ENCODE measurements at regions not wholly inside any gene's neighbourhood (a gene's known extent, or its start where the extent isn't known, plus 50 kb on each side); places are given as distances from the start of the nearest gene placed in this dataset.

DNA sequence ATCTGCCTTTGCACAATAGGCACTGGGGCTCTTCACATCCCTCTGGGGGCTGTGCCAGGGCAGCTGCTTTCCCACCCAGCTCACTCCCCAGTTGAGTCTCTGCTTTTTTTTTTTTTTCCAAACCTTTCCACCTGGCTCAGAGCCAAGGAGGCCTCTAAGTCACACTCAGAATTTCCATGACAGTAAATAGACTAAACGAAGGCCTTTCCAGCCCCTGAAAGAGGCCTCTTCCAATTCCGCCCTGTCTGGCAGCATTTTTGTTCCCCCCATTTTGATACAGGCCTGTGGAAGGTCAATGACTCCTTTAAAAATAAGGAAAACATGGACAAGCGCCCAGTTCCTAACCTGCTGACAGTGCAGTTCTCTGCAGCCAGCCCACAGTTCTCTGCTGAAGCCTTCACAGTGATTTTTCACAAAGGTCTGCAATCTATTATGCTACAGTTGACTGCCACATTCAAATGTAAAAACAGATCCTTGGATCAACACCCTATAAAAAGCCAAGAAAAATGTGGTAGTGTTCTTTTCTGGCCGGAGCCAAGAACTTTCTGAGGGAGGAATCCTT, 107.5 kb upstream of the SESN3 start:
- TF ChIP-seq, protein P1, sequence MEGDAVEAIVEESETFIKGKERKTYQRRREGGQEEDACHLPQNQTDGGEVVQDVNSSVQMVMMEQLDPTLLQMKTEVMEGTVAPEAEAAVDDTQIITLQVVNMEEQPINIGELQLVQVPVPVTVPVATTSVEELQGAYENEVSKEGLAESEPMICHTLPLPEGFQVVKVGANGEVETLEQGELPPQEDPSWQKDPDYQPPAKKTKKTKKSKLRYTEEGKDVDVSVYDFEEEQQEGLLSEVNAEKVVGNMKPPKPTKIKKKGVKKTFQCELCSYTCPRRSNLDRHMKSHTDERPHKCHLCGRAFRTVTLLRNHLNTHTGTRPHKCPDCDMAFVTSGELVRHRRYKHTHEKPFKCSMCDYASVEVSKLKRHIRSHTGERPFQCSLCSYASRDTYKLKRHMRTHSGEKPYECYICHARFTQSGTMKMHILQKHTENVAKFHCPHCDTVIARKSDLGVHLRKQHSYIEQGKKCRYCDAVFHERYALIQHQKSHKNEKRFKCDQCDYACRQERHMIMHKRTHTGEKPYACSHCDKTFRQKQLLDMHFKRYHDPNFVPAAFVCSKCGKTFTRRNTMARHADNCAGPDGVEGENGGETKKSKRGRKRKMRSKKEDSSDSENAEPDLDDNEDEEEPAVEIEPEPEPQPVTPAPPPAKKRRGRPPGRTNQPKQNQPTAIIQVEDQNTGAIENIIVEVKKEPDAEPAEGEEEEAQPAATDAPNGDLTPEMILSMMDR (IDR thresholded peaks at IDR 0.05; ENCODE audit: insufficient read depth, low read depth, low read length) = no peak

DNA sequence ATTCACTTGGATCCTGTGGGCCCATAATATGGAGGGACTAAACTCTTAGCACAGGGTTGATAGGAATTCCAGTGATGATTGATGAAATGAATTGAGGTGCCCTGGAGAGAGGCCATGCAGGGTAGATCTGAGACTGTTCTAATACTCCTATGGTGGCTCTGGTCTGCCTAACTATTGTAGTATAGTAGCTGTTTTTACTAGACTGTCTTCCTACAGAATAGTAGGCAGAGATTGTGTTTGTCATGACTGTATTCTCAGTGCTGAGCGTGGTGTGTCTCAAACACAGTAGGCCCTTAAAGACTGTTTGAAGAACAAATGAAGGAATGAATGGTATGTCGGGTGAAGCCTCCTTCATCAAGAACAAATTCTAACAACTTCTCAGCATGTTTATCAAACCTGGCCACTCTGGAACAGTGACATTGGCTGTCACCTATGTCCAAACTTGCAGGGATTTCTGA, 107.0 kb upstream of the SESN3 start:
- TF ChIP-seq, protein P1 (IDR thresholded peaks at IDR 0.05; ENCODE audit: insufficient read depth, low read depth, low read length) = no peak
- no peak for DNase-seq (ENCODE audit: low read depth)
- no peak overlapping the region for H3K4me3 ChIP-seq (ENCODE audit: low read depth, low read length)

More for the DNA sequence above, 107.5 kb upstream of the SESN3 start:
- DNase-seq (ENCODE audit: low read depth) = peak; percentile 89
- no peak overlapping the region for H3K4me3 ChIP-seq (ENCODE audit: low read depth, low read length)

DNA sequence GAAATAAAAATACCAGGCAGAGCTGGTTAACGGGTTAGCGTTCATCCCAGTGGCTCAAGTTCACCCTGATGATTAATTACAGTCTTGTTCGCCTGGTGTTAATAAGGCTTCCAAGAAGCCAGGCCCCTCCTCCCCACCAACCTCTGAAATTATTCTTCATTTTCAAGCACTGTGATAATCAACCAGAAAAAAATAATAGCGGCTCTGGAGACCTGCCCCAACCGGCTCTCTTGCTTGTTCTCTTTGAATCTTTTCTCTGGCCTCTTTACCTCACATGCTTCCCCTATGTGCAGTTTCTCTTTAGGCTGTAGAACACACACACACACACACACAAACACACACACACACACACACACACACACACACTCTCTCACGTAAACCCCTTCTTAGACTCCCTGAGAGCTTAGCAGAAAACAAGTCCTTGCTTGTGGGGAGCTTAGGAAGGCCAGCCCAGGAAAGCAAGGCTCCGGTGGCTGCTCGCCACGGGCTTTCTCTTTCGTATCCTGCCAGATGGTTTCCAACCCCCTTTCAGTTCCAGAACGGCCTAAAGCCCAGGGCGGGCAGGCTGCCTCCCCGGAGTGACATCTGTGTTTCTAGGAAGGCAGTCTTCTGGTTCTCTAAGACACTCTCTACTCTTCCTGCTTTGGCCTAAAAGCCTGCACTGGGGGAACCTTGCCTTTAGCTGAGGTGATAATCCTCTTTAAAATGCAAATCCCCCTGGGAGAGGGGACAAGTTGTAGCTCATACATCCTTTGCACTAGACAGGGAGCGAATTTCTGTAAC, 106.4 kb upstream of the SESN3 start:
- TF ChIP-seq, protein P1 (IDR thresholded peaks at IDR 0.05; ENCODE audit: insufficient read depth, low read depth, low read length) = no peak
- H3K4me3 ChIP-seq (ENCODE audit: low read depth, low read length) = no peak overlapping the region
- DNase-seq (ENCODE audit: low read depth) = peak; percentile 59

DNA sequence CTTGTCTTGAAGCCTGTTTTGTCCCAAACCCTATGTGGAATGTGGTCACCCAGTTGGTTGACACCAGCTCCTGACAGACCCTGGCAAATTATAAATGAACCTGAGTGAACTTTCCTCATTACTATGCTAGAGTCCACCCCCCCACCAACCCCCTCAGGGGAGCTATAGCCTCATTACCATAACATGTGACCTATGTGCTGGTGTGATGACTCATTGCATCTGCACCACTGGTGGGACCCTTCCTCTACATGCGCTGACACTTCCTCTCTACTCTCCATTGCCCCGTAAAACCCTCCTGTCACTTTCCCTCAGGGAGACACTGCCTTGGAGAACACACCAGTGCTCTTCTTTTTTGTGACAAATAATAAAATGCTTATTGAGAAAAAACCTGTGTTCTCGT, 105.0 kb upstream of the SESN3 start:
- no peak overlapping the region for H3K4me3 ChIP-seq (ENCODE audit: low read depth, low read length)
- TF ChIP-seq, protein P1 (IDR thresholded peaks at IDR 0.05; ENCODE audit: insufficient read depth, low read depth, low read length) = no peak
- no peak for DNase-seq (ENCODE audit: low read depth)

DNA sequence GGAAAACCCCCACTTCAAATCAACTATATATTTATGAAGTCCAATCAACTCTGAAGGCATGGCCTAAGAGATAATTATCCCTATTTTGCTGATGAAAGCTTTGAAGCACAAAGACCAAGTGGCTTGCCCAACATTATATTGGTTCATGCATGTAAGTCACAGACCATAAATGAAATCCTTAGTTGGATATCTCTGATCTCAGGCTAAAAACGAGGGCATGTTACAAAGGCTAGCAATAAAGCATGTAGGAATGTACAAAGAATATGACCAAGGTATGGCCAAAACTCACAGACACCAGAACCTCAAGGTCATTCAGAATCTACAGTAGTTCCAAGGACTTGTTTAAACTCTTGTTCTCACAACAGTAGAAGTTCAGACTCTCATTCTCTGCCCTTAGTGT, 100.2 kb upstream of the SESN3 start:
- TF ChIP-seq, protein P1 (IDR thresholded peaks at IDR 0.05; ENCODE audit: insufficient read depth, low read depth, low read length) = no peak
- H3K4me3 ChIP-seq (ENCODE audit: low read depth, low read length) = no peak overlapping the region
- no peak for DNase-seq (ENCODE audit: low read depth)

DNA sequence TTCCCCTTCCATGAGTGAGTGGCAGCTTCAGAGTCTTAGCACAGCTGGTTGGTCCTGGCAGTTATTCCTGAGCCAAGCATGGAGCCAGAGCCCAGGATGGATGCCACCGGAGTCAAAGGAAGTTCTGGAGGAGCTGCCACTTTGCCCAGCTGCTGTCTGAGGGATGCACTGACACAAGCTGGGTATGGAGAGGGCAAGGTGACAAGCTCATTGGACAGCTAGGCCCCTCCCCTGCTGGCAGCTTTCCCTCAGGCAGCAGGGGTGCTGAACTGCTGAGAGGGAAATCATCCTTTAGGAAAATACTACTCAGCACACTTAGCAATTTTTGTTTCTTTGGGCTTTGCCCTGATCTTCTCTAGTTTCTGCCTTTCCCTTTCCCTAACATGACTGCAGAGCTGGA, 99.3 kb upstream of the SESN3 start:
- no peak for DNase-seq (ENCODE audit: low read depth)
- H3K4me3 ChIP-seq (ENCODE audit: low read depth, low read length) = no peak overlapping the region
- TF ChIP-seq, protein P1 (IDR thresholded peaks at IDR 0.05; ENCODE audit: insufficient read depth, low read depth, low read length) = no peak

All from fibroblast of villous mesenchyme (primary cell).